Endometrial microvascular endothelial cells (primary cell): ENCODE measurements at regions not wholly inside any gene's neighbourhood (a gene's known extent, or its start where the extent isn't known, plus 50 kb on each side); places are given as distances from the start of the nearest gene placed in this dataset.

Experiments
- in situ Hi-C: cut with HindIII; loops from 2 replicates; pipeline ENCODE4 v1.10.0; 2017; ENCODE audit warnings: low sequenced_read_pairs, low pct_unique_long_range_greater_than_20kb; ENCODE audit errors: inconsistent ontology term

DNA sequence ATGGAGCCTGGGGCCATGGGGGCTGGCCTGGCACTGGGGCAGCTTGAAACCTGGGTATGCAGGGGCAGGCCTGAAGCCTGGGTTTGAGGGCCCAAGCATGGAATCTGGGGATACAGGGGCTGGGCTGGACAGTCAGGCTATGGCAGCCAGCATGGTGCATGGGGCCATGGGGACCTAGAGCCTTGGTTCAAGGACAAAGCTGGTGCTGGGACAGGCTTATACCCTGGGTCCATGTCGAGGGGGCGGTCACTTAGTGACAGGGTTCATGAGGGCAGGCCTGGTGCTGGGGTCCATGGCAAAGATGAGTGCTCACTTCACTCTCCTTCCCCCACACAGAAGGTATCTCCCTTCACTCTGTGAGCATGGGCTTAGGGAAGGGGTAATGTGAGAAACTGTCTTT lies 116.2 kb downstream of the BBS10 start:
- in situ Hi-C loops: no loop called here

DNA sequence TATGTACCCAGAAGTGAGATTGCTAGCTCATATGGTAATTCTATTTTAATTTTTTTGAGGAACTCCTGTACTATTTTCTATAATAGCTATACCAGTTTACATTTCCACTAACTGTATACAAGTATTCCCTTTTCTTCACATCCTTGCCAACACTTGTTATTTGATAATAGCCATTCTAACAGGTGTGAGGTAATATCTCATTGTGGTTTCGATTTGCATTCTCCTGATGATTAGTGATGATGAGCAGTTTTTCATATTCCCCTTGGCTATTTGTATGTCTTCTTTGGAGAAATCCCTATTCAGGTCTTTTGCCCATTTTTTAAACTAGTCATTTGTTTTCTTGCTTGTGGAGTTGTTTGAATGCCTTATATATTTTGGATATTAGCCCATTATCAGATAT lies 121.3 kb downstream of the BBS10 start:
- in situ Hi-C loops: no loop called here

DNA sequence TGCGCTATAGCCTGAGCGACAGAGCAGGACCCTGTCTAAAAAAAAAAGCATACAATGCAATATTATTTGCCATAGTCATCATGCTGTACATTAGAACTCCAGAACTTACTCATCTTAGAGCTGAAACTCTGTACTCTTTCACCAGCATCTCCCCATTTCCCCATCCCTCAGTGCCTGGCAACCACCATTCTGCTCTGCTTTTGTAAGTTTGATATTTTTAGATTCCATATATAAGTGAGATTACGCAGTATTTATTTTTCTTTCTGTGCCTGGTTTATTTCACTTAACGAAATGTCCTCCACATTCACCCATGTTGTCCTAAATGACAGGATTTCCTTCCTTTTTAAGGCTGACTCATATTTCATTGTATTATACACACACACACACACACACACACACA lies 121.8 kb downstream of the BBS10 start:
- in situ Hi-C loops: no loop called here

DNA sequence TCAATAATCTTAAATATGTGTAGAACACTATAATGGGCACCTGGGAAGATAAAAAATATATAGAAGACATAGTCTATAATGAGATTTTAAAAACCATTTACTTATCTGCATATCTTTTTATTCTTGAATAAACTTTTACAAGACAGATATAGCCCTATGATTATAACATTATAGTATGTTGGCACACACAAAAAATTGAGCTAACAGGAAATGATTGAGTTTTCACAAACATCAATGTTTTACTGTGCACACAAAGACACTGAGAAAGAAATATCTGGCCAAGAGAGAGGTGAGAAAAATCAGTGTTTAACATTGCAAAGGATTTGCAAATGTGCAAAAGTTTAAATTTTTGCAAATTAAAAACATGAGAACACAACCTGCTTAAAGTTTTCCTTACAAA lies 124.3 kb downstream of the BBS10 start:
- in situ Hi-C loops: no loop called here

DNA sequence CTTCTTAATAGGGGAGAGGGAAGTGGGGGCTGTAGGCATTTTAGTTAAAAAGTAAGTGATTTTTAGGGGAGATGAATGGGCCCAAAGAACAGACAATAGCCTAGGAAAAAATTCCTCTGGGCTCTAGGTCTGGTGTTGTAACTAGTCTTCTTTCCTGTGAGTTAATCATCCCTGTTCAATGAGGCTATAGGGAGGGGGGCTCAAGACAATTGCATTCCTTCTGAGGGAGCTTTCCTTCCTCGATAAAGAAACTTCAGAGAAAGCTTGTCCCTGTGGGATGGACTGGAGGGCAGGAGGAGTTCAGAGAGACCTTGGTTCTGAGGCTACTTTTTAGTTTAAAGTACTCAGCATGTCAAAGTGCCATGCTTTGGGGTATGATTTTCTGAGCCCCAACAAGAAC lies 127.2 kb downstream of the BBS10 start:
- in situ Hi-C loops: no loop called here

DNA sequence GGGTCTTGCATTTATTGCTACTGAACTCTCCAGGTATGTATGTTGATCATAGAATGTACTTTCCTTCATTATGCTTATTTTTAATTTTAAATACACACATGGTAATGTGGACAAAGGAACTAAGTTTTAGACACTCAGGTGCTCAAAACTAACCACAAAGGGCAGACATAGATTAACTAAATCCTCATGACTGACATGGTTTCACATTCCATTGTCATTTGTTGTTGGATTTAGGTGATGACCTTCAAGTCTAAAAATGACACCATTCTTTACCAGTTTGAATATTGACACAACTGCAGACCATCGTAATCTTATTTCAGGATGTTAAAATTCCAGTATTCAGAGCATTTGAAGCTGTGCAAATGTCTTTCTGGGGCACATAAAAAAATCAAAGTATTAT lies 128.4 kb downstream of the BBS10 start:
- in situ Hi-C loops: no loop called here

DNA sequence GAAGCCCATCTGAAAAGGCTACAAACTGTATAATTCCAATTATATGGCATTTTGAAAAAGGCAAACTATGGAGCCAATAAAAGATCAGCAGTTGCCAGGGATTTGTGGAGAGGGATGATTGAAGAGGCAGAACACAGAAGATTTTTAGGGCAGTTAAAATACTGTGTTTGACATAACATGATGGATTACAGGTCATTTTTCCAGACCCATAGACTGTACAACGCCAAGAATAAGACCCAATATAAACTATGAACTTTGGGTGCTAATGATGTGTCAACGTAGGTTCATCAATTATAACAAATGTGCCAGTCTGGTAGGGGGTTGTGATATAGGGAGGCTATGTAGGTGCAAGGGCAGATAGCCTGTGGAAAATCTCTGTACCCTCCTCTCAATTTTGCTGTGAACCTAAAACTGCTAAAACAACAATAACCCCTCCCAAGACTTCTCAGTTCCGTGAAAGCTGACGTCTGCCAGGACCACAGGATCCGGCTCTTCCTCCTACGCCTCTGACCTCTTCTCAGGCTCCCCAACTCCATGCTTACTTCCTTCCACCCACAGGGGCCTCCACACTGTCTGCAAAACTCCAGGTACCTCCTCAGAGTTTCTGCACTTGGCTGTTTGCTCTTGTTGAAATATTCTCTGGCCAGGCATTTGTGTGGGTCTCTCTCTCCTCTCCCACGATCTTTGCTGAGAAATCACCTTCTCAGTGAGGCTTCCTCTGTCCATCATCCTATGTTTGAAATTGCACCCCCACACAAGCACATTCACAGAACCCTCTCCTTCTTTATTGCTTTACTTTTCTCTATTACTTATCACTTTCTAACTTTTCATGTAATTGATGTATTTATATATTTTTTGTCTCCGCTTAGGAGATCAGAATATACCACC lies 131.4 kb downstream of the BBS10 start:
- in situ Hi-C loops: no loop called here

DNA sequence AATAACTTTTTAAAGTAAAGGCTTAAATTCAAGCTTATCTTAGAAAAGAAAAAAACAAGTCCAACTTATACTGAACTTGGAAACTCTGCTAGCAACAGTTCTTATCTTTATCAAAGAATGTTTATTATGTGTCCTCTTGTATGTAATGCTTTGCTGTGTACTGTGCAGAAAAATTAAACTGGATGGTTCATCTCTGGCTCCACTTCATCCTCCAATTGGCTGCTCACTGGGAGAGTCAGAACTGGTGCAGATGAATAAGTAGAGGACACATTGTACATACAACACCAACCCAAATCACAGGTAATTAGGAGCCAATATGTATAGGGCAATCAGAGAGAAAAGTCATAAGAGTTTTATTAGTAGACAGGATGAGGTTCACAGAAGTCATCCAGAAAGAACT lies 123.6 kb upstream of the NAP1L1 start:
- in situ Hi-C loops: no loop called here

DNA sequence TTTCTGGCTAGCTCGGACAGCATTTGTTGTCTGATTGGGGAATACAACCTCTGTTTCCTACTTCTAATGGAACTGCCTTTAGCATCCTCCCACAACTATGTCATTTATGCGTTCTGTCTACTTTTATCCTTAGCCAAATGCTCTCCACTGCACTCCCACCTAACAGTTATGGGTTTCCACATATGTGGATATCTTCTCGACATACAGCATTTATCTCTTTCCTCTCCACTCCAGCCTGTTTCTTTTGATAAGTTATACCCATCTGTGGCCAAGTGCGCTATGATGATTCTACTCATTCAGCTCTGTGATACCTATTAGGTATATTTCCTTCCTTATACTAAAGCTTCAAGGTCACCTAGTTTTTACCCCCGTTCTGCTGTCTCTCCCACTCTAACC lies 122.2 kb upstream of the NAP1L1 start:
- in situ Hi-C loops: no loop called here

DNA sequence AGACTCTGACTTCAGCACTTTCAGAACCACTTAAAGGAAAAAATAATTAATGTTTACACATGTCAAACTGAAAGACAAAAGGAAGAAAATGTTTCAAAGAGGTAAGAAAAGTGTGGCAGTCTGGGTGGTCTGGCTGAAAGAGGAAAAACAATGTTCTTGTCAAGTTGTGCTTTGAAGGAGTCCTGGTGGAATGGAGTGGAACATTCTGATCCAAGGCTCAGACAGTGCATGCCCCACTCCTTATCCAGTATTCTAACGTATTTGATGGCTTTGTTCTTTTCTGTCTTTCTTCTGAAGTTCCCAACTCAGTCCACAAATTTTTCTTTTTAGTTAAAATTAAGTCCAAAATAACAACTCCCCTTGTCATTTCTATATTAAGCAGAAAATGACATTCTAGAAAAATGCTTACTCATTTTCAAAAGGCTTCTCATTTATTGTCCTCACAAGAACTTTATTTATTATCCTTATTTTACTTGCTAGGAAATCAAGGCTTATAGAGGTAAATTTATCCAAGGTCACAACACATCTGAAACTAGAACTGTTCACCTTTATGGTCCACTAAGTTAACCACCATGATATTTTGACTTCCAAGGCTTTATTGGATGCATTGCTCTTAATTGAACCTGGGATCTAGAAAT lies 121.7 kb upstream of the NAP1L1 start:
- in situ Hi-C loops: no loop called here

DNA sequence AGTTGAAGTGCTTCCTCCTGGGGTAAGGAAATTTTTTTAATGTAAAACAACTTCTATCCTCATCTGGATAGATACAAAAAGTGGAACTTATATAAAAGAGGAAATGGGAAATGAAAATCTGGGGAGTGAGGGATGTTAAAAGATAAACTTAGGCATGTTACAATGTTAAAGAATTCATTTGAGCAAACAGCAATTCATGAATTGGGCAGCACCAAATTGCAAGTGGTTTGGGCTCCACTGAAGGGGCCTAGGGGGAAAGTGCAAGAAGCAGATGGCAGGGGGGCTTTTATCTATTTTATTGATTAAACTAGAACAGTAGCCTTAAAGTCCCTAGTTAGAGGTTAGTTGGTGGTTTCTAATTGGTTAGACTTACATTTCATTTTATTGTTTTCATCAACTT lies 118.1 kb upstream of the NAP1L1 start:
- in situ Hi-C loops: no loop called here

DNA sequence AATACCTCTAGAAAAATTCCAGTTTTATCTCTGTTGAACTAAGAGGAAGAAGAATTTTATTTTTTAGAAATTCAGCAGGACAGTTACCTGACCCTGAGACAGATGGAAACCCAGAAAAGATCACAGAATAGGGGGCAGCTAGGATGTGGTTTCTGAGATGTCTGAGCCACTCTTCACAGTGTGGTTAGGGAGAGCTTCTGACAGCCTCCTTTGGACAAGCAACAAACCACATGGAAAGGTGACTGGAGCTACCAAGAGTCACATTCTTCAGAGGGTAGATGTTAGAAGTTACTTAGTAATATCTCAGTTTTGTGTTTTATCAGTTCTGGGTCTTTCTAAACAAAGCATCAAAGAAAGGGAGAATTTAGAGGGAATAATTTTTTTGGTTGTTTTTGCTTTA lies 117.3 kb upstream of the NAP1L1 start:
- in situ Hi-C loops: no loop called here

DNA sequence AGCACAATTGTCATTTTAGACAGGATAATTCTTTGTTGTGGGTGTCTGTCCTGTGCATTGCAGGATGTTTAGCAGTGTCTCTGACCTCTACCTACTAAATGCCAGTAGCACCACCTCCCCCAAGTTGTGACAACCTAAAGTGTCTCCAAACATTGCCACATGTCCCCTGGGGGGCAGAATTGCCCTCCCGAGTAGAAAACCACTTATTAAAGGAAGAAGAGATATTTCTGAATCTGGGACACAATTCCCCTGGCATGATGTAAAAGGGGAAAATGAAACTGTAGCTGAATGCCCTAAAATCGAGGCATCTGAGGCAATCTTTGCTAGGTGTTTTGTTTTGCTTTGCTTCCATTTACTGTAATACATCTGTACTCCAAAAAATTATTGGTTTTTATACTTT lies 116.8 kb upstream of the NAP1L1 start:
- in situ Hi-C loops: no loop called here

DNA sequence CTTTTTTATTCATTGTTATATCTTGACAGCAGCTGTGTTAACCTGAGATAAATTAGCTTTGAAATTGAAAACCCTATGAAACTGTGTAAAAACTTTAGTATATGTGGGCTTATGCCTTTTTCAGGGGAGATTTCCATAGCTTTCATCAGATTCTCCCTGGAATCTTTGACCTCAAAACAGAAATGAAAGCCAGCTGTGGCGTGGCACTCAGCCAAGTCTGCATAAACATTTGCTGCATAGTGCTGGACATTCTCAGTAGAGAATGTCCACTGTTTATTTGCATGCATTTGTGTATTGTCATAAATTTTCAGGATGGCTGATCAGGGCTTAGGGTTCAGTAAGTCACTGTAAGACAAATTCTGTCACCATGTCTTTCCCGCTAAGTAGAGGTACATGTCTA lies 115.3 kb upstream of the NAP1L1 start:
- in situ Hi-C loops: no loop called here

DNA sequence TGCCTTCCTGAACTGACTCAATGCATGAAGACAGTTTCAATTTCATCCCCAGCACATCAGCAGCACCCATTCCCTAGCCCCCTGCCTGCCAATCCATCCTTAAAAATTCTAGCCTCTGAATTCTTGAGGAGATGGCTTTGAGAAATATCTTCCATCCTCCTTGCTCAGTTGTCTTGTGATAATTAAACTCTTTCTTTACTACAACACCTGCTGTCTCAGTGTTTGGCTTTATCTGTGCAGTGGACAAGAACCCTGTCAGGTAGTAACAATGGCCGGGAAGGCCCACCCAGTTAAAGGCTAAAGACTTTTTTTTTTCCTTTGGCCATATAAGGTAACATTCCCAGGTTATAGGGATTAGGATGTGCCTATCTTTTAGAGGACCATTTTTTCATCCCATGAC lies 114.4 kb upstream of the NAP1L1 start:
- in situ Hi-C loops: no loop called here

DNA sequence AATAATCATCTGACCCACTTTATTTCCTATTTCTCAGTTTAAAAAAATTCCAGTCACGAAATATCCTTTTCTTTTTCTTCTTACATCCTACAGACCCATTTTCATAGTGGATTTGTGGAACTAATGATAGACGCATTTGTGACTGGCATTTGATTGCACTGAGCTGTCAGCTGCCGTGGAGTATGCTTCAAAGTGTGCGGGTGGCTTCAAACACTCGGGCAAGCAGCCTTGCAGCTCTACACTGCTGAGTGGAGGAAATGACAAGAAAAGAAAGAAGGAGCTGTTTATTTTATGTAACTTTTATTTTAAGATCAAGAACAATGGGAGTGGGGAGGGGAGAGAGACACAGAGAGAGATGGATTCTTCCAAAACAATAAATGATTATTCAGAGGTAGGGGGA lies 112.8 kb upstream of the NAP1L1 start:
- in situ Hi-C loops: no loop called here

DNA sequence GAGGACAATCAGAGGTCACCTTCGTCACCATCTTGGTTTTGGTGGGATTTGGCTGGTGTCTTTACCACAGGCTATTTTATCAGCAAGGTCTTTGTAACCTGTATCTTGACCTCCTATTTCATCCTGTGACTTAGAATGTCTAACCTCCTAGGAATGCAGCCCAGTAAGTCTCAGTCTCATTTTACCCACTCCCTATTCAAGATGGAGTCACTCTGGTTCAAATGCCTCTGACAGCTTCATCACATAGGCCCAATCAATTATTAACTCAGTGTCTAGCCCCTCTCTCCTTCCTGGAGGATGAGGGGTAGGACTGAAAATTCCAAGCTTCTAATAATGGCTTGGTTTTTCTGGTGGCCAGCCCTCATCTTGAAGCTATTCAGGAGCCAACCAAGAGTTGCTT lies 111.4 kb upstream of the NAP1L1 start:
- in situ Hi-C loops: no loop called here

DNA sequence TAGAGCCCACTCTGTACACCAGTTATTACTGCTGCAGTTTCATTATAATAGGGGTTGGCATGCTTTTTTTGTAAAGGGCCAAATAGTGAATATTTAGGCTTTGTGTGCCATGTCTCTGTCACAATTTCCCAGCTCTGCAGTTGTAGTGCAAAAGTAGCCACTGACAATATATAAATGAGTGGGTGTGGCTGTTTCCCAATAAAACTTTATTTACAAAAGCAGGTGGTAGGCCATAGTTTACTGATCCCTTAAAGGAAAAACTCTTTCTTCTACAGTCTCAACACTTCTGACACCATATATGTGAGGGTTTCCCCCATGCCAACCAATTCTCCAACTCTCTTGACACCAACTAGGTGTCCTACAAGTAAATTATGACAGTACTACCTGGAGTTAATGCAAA lies 110.2 kb upstream of the NAP1L1 start:
- in situ Hi-C loops: no loop called here

DNA sequence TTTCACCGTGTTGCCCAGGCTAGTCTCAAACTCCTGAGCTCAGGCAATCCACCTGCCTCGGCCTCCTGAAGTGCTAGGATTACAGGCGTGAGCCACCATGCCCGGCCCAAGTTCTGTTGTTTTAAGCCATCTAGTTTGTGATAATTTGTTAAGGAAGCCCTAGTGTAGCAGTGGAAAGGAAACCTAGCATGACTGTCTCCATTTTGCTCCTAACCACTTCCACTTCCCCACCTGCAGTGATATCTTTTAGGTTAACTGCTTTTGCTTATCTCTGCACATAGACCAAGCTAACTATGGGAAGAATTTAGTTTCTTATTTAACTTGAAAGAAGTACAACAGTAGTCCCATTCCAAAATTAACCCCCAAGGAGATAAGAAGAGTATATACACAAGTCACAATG lies 109.5 kb upstream of the NAP1L1 start:
- in situ Hi-C loops: no loop called here

DNA sequence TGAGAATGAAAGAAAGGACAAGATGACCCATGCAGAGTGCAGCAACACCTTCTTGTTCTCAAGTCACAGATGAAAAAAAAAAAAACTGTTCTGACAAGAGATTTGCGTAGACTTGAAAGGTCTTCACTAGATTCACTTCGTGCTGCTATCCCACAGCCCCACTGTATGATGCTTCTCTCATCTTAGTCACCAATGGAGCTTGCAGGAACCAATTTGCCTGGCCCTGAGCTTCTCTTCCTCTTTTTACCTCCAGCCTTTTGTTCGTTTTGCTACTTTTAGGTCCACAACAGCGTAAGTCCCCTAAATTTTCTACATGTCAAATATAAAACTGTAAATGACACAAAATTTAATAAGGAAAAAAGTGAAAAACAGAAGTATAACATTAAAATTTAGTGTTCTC lies 107.9 kb upstream of the NAP1L1 start:
- in situ Hi-C loops: no loop called here

DNA sequence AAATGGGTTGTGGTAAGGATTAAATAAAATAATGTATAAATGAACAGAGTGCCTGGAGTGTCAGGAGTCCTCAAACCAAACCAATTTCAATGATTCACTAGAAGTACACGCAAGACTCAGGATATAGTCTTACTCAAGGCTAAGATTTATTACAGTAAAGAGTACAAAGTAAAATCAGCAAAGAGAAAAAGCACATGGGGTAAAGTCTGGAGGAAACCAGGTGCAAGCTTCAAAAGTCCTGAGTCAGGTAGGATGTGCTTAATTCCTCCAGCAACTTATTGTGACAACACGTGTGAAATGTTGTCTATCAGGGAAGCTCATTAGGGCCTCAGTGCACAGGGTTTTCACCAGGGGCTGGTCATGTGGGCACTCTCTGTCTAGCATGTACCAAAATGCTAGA lies 105.8 kb upstream of the NAP1L1 start:
- in situ Hi-C loops: no loop called here
